HL-60 (cell line): ENCODE measurements at regions not wholly inside any gene's neighbourhood (a gene's known extent, or its start where the extent isn't known, plus 50 kb on each side); places are given as distances from the start of the nearest gene placed in this dataset.
"Not testable (repeated sequence)": the region's sequence is repeated elsewhere in the genome, so short reads cannot be mapped to it uniquely, and the experiment has no call there.

ENCODE experiments used
- DNase-seq, 2 experiments: peaks; one replicate each; pipeline ENCODE4 v3.0.0-alpha.2; 2010 to 2020; ENCODE audit warnings: low read depth in 1 of 2, low spot score in 1 of 2
- H3K27ac ChIP-seq: fragments of 250-450 bp; sonication (Bioruptor Pico); replicated peaks from 2 replicates; pipeline ENCODE4 v1.5.1; 2020; ENCODE audit warnings: mild to moderate bottlenecking, moderate library complexity
- H3K27me3 ChIP-seq: fragments of 250-450 bp; sonication (Bioruptor Pico); 2 replicates; pipeline ENCODE4 v1.5.1; 2021; ENCODE audit warnings: mild to moderate bottlenecking, moderate library complexity; ENCODE audit not compliant: insufficient read depth, poor library complexity, severe bottlenecking
- H3K4me3 ChIP-seq: replicated peaks from 2 replicates; pipeline ENCODE4 v1.5.1; 2011; ENCODE audit warnings: mild to moderate bottlenecking, control low read depth, low read length; ENCODE audit not compliant: insufficient read depth
- CTCF ChIP-seq: IDR thresholded peaks from one replicate; pipeline ENCODE4 v1.5.1; 2011; ENCODE audit warnings: low read length, control low read depth, inconsistent platforms; ENCODE audit not compliant: insufficient read depth
- GABPA ChIP-seq: IDR thresholded peaks from 2 replicates; pipeline ENCODE4 v1.6.1; 2012; ENCODE audit warnings: low read depth
- POLR2AphosphoS5 ChIP-seq: IDR thresholded peaks from 2 replicates; pipeline ENCODE4 v1.6.1; 2012; ENCODE audit warnings: low read depth
- REST ChIP-seq: IDR thresholded peaks from 2 replicates; pipeline ENCODE4 v1.6.1; 2012; ENCODE audit warnings: low read depth; ENCODE audit not compliant: insufficient replicate concordance
- SPI1 ChIP-seq: IDR thresholded peaks from 2 replicates; pipeline ENCODE4 v1.6.1; 2012; ENCODE audit warnings: low read depth, mild to moderate bottlenecking, borderline replicate concordance

GRCh38 chrX:55818673-55819375 is 101.3 kb downstream of the RRAGB start:
- Histone ChIP-seq H3K4me3 (no peak overlapping the region), H3K27ac (no peak overlapping the region), H3K27me3 (no peaks in the 10 kb centered on the region)
- TF ChIP-seq GABPA = no peak
- no peak for TF ChIP-seq CTCF
- no peak for TF ChIP-seq POLR2AphosphoS5
- TF ChIP-seq REST = no peak
- TF ChIP-seq SPI1 = no peak
- no peak for DNase-seq

- Histone ChIP-seq H3K27ac (no peak overlapping the region), H3K4me3 (no peak overlapping the region), H3K27me3 (no peaks in the 10 kb centered on the region)
- DNase-seq = no peak
- TF ChIP-seq CTCF = no peak
- TF ChIP-seq GABPA = no peak
- TF ChIP-seq POLR2AphosphoS5 = no peak
- no peak for TF ChIP-seq SPI1
- no peak for TF ChIP-seq REST
These were observed 121.9 kb downstream of the RRAGB start for GRCh38 chrX:55839485-55839884.

- H3K27me3 ChIP-seq = no peaks in the 10 kb centered on the region
- no peak overlapping the region for H3K27ac ChIP-seq
- DNase-seq = no peak
- no peak overlapping the region for H3K4me3 ChIP-seq
- no peak for TF ChIP-seq CTCF
- TF ChIP-seq REST = no peak
- TF ChIP-seq POLR2AphosphoS5 = no peak
- TF ChIP-seq GABPA = no peak
- TF ChIP-seq SPI1 = no peak
These were observed 124.6 kb downstream of the RRAGB start for GRCh38 chrX:55841962-55842752.

GRCh38 chrX:55866779-55867178 is 149.2 kb downstream of the RRAGB start:
- not testable (repeated sequence) for H3K4me3 ChIP-seq, H3K27ac ChIP-seq, H3K27me3 ChIP-seq, DNase-seq
